ENCODE measurements at regions not wholly inside any gene's neighbourhood (a gene's known extent, or its start where the extent isn't known, plus 50 kb on each side); places are given as distances from the start of the nearest gene placed in this dataset.
A peak's percentile ranks its signal among the peaks of the same experiment; 100 is the strongest.

DNA sequence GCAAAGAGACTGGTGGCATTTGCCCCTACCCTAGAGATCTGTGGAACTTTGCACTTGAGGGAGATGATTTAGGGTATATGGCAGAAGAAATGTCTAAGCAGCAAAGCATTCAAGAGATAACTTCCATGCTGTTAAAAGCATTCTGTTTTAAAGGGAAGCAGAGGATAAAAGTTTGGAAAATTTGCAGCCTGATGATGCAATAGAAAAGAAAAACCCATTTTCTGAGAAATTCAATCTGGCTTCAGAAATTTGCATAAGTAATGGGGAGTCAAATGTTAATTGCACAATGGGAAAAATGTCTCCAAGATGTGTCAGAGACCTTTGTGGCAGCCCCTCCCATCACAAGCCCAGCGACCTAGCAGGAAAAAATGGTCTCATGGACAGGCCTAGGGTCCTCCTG is 361.7 kb downstream of the ANKRD7 start:
- H3K9ac ChIP-seq (ENCODE audit: low read depth, low read length): no peak overlapping the region
- peaks cover 11% of the 10 kb centered on the region for H3K9me3 ChIP-seq (ENCODE audit: control insufficient read depth, insufficient read depth, low read length)
- no peak overlapping the region for H2AFZ ChIP-seq (replicated peaks; ENCODE audit: low read length, poor library complexity)
- H3K23ac ChIP-seq (ENCODE audit: low read depth, low read length): no peak overlapping the region
- no peak overlapping the region for H3K56ac ChIP-seq (ENCODE audit: extremely low read depth, insufficient read depth, low read length)
- ATAC-seq (ENCODE audit: low read depth): no peak
- no peak overlapping the region for H4K91ac ChIP-seq (ENCODE audit: insufficient read depth, low read depth, low read length)
- H3K18ac ChIP-seq (ENCODE audit: low read depth, low read length): no peak overlapping the region
- no peak overlapping the region for H2BK5ac ChIP-seq (ENCODE audit: low read depth, low read length, poor library complexity, severe bottlenecking)
- no peaks in the 10 kb centered on the region for H3K27me3 ChIP-seq (ENCODE audit: control insufficient read depth, insufficient read depth, low read length)
- no peak overlapping the region for H3K27ac ChIP-seq (ENCODE audit: insufficient read depth, low read length)
- POLR2A ChIA-PET (ENCODE audit: unreplicated experiment): no interaction called here
- H3K9me1 ChIP-seq (ENCODE audit: insufficient read depth, low read length): no peaks in the 10 kb centered on the region
- BruUV-seq (replicated peaks): no TSS peak
- H2BK15ac ChIP-seq (ENCODE audit: low read depth, low read length): no peak overlapping the region
- no peak overlapping the region for H4K8ac ChIP-seq (ENCODE audit: low read depth in 2 of 2, low read length in 2 of 2)
- no peak overlapping the region for H4K5ac ChIP-seq (ENCODE audit: low read depth, low read length)
- H3K36me3 ChIP-seq (ENCODE audit: control insufficient read depth, insufficient read depth, low read length): no peaks in the 10 kb centered on the region
- H3K79me1 ChIP-seq (ENCODE audit: low read depth in 1 of 2, low read length in 2 of 2): no peaks in the 10 kb centered on the region
- TF ChIP-seq CHD1 (IDR thresholded peaks at IDR 0.05; ENCODE audit: low read depth, low read length) (no peak), CEBPB (IDR thresholded peaks at IDR 0.05; ENCODE audit: low read depth, low read length) (0 out of 2 replicates have a peak, but pooled peaks have one; percentile 9)
- no peak overlapping the region for H3K14ac ChIP-seq (replicated peaks; ENCODE audit: low read depth, low read length)
- no peak overlapping the region for H2BK20ac ChIP-seq (ENCODE audit: low read depth, low read length)
- H2BK120ac ChIP-seq (ENCODE audit: low read depth, low read length): no peak overlapping the region
- WGBS, 2 experiments (ENCODE audit: extremely low coverage in 2 of 2, insufficient read length in 1 of 2): 20% methylated on average over 1 of the region's 1 CpG; no CpG with 5 or more reads in 1 of the 2 experiments
- CTCF ChIA-PET: no interaction called here
- DNase-seq: no peak
- H2AK5ac ChIP-seq (ENCODE audit: low read depth, low read length): no peak overlapping the region
- dilution Hi-C loops (cut with HindIII; ENCODE audit: low sequenced_read_pairs, unreplicated experiment): no loop called here
- H3K4me3 ChIP-seq (ENCODE audit: insufficient read depth, low read depth, low read length): no peak overlapping the region
- H4K20me1 ChIP-seq (ENCODE audit: insufficient read depth, low read length): no peaks in the 10 kb centered on the region
- intact Hi-C loops (cut with micrococcal nuclease): no loop called here
- in situ Hi-C loops (cut with MboI; ENCODE audit: low sequenced_read_pairs): no loop called here
- no peak overlapping the region for H2AK9ac ChIP-seq (replicated peaks; ENCODE audit: low read depth, low read length, poor library complexity)
- no peak overlapping the region for H3K4me2 ChIP-seq (ENCODE audit: low read depth, low read length)
- no peaks in the 10 kb centered on the region for H3K4me1 ChIP-seq (ENCODE audit: control insufficient read depth, insufficient read depth, low read length)
- H3K4ac ChIP-seq (ENCODE audit: low read depth, low read length): no peak overlapping the region

Data from IMR-90 (cell line).